ENCODE measurements at regions not wholly inside any gene's neighbourhood (a gene's known extent, or its start where the extent isn't known, plus 50 kb on each side); places are given as distances from the start of the nearest gene placed in this dataset.

GRCh38 chr4:111303806-111304205 is 680.9 kb upstream of the PITX2 start:
- TF ChIP-seq YY1 (IDR thresholded peaks at IDR 0.05) (no peak), CTCF (IDR thresholded peaks at IDR 0.05; ENCODE audit: low read depth, low read length, missing input control) (no peak), RAD21 (IDR thresholded peaks at IDR 0.05) (no peak), JUND (IDR thresholded peaks at IDR 0.05) (no peak), SP1 (IDR thresholded peaks at IDR 0.05) (no peak)

Data from liver (tissue), 3 donors.